ENCODE measurements at regions not wholly inside any gene's neighbourhood (a gene's known extent, or its start where the extent isn't known, plus 50 kb on each side); places are given as distances from the start of the nearest gene placed in this dataset.

DNA sequence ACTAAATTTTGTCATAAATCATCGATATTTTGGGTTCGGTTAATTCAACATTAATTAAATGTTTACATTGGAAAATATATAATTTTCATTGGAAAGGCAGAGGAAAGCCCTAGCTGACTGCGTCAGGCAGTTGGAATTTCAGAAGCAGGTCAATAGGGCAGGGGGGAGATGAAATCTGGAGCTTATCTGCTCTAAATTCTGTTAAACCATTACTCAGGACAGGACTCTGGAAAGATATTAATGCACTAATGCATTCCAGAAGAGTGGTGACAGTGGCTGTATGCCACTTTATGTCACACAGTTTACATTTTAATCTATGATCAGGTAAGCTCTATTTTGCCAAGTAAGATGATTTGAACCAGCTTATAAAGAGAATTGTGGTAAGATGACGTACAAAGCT, 153.0 kb upstream of the B3GALT2 start:
- no peak overlapping the region for H3K4me3 ChIP-seq (ENCODE audit: insufficient read depth, low read length)
- no peak for DNase-seq (ENCODE audit: insufficient read length, low spot score, missing footprints)
- no peak overlapping the region for H3K27ac ChIP-seq (ENCODE audit: low read depth, low read length)
- H3K4me1 ChIP-seq (ENCODE audit: insufficient read depth, low read length): peaks cover 26% of the 10 kb centered on the region
- peak overlapping the region; percentile 35 for H2AFZ ChIP-seq (ENCODE audit: low read length)
- H4K20me1 ChIP-seq (ENCODE audit: insufficient read depth, low read length): no peaks in the 10 kb centered on the region
- TF ChIP-seq, protein P1, sequence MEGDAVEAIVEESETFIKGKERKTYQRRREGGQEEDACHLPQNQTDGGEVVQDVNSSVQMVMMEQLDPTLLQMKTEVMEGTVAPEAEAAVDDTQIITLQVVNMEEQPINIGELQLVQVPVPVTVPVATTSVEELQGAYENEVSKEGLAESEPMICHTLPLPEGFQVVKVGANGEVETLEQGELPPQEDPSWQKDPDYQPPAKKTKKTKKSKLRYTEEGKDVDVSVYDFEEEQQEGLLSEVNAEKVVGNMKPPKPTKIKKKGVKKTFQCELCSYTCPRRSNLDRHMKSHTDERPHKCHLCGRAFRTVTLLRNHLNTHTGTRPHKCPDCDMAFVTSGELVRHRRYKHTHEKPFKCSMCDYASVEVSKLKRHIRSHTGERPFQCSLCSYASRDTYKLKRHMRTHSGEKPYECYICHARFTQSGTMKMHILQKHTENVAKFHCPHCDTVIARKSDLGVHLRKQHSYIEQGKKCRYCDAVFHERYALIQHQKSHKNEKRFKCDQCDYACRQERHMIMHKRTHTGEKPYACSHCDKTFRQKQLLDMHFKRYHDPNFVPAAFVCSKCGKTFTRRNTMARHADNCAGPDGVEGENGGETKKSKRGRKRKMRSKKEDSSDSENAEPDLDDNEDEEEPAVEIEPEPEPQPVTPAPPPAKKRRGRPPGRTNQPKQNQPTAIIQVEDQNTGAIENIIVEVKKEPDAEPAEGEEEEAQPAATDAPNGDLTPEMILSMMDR (IDR thresholded peaks at IDR 0.05; ENCODE audit: extremely low read depth, low read depth, low read length): no peak
- H3K27me3 ChIP-seq (ENCODE audit: insufficient read depth, low read length): no peaks in the 10 kb centered on the region
- no peaks in the 10 kb centered on the region for H3K9me3 ChIP-seq (ENCODE audit: low read depth, low read length)
- H3K36me3 ChIP-seq (ENCODE audit: insufficient read depth, low read length): no peaks in the 10 kb centered on the region
- H3K79me2 ChIP-seq (ENCODE audit: insufficient read depth, low read length): no peaks in the 10 kb centered on the region
- H3K4me2 ChIP-seq (ENCODE audit: insufficient read depth, low read length): no peak overlapping the region

DNA sequence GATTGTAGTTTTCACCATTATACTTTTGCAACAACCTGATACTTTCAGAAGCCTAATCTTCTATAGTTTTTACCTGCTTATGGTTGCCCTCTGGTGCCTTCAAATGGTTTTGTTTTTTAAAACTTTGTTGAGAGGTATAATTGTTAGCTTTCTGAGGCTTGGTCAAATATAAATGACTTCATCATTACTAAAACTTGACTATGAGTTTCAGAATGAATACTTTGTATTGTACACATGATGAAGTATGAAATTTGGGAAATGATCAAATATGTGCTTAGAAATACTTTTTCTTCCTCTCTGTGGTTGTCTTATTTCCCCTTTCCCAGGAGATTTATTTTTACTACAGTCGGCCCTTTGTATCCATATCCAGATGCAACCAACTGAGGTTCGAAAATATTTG, 151.8 kb upstream of the B3GALT2 start:
- H3K36me3 ChIP-seq (ENCODE audit: insufficient read depth, low read length): no peaks in the 10 kb centered on the region
- H3K4me1 ChIP-seq (ENCODE audit: insufficient read depth, low read length): peaks cover 26% of the 10 kb centered on the region
- TF ChIP-seq, protein P1 (IDR thresholded peaks at IDR 0.05; ENCODE audit: extremely low read depth, low read depth, low read length): peak; percentile 36
- peak overlapping the region; percentile 60 for H2AFZ ChIP-seq (ENCODE audit: low read length)
- no peaks in the 10 kb centered on the region for H3K27me3 ChIP-seq (ENCODE audit: insufficient read depth, low read length)
- H3K4me2 ChIP-seq (ENCODE audit: insufficient read depth, low read length): peak overlapping the region; percentile 39
- no peaks in the 10 kb centered on the region for H4K20me1 ChIP-seq (ENCODE audit: insufficient read depth, low read length)
- DNase-seq (ENCODE audit: insufficient read length, low spot score, missing footprints): peak; percentile 84
- H3K79me2 ChIP-seq (ENCODE audit: insufficient read depth, low read length): no peaks in the 10 kb centered on the region
- peaks cover 3% of the 10 kb centered on the region for H3K9me3 ChIP-seq (ENCODE audit: low read depth, low read length)
- H3K27ac ChIP-seq (ENCODE audit: low read depth, low read length): peak overlapping the region; percentile 28
- no peak overlapping the region for H3K4me3 ChIP-seq (ENCODE audit: insufficient read depth, low read length)

DNA sequence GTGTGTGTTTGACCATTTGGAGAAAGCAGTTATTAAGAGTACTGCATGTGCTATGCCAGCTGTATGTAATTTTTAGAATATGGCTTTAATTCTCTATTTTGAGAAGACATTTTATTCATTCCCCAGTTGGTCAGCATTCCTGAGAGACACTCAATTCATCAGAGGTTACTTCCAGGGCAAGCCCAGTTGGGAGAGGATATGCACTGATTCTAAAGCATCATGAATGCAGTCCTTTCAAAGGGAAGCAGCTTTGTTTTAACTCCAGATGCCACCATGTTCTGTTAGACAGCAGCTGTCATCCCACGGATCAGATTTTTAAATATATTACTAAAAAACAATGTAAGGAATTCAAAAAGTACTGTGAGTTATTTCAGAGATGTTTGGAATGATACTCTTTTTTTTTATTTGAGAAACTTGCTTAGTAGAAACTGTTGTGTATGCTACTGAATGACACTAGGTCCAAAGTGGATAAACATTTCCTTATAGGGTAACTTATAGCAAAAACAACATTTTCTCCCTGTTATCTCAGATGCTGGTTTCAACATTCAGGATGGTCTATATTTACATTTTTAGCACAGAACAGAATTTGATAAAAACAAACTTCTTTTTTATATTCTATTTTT, 149.5 kb upstream of the B3GALT2 start:
- peaks cover 26% of the 10 kb centered on the region for H3K4me1 ChIP-seq (ENCODE audit: insufficient read depth, low read length)
- peaks cover 3% of the 10 kb centered on the region for H3K9me3 ChIP-seq (ENCODE audit: low read depth, low read length)
- H3K79me2 ChIP-seq (ENCODE audit: insufficient read depth, low read length): no peaks in the 10 kb centered on the region
- peak overlapping the region; percentile 32 for H2AFZ ChIP-seq (ENCODE audit: low read length)
- H3K36me3 ChIP-seq (ENCODE audit: insufficient read depth, low read length): no peaks in the 10 kb centered on the region
- no peaks in the 10 kb centered on the region for H3K27me3 ChIP-seq (ENCODE audit: insufficient read depth, low read length)
- H4K20me1 ChIP-seq (ENCODE audit: insufficient read depth, low read length): no peaks in the 10 kb centered on the region
- H3K4me2 ChIP-seq (ENCODE audit: insufficient read depth, low read length): no peak overlapping the region
- no peak overlapping the region for H3K27ac ChIP-seq (ENCODE audit: low read depth, low read length)
- no peak overlapping the region for H3K4me3 ChIP-seq (ENCODE audit: insufficient read depth, low read length)
- DNase-seq (ENCODE audit: insufficient read length, low spot score, missing footprints): peak; percentile 87
- TF ChIP-seq, protein P1 (IDR thresholded peaks at IDR 0.05; ENCODE audit: extremely low read depth, low read depth, low read length): no peak

DNA sequence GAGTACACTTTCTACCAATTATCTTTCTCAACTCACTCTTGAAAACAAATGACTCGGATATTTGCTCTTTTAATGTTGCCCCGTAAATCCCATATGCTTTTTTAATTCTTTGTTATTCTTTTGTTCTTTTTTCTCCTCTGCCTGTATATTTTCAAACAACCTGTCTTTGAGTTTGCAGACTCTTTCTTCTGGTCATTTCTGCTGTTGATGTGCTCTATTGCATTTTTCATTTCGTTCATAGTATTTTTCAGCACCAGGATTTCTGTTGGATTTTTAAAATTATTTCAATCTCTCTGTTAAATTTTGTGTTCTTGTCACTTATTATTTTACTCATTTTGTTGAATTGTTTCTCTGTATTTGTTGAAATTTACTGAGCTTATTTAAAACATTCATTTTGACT, 146.8 kb upstream of the B3GALT2 start:
- Histone ChIP-seq H3K4me1 (ENCODE audit: insufficient read depth, low read length) (peaks cover 18% of the 10 kb centered on the region), H3K9me3 (ENCODE audit: low read depth, low read length) (peaks cover 3% of the 10 kb centered on the region), H4K20me1 (ENCODE audit: insufficient read depth, low read length) (no peaks in the 10 kb centered on the region), H3K36me3 (ENCODE audit: insufficient read depth, low read length) (no peaks in the 10 kb centered on the region), H3K4me3 (ENCODE audit: insufficient read depth, low read length) (no peak overlapping the region), H3K27ac (ENCODE audit: low read depth, low read length) (no peak overlapping the region), H2AFZ (ENCODE audit: low read length) (no peak overlapping the region), H3K79me2 (ENCODE audit: insufficient read depth, low read length) (no peaks in the 10 kb centered on the region), H3K27me3 (ENCODE audit: insufficient read depth, low read length) (no peaks in the 10 kb centered on the region), H3K4me2 (ENCODE audit: insufficient read depth, low read length) (no peak overlapping the region)
- TF ChIP-seq, protein P1 (IDR thresholded peaks at IDR 0.05; ENCODE audit: extremely low read depth, low read depth, low read length): no peak
- DNase-seq (ENCODE audit: insufficient read length, low spot score, missing footprints): no peak

All from osteoblast (primary cell).